Endothelial cell of umbilical vein (primary cell): ENCODE measurements at regions not wholly inside any gene's neighbourhood (a gene's known extent, or its start where the extent isn't known, plus 50 kb on each side); places are given as distances from the start of the nearest gene placed in this dataset.
"Not testable (repeated sequence)": the region's sequence is repeated elsewhere in the genome, so short reads cannot be mapped to it uniquely, and the experiment has no call there.

ENCODE experiments used
- BruUV-seq: library from RNA; stranded (reverse); fragments of 400-500 nt; replicated peaks from 2 replicates; lab custom pipeline; 2021; lab: Mats Ljungman, UMichigan
- CTCF ChIA-PET: fragments of 300-600, 350-600 bp; sonication (Branson Sonifier 250); formaldehyde crosslinking; loops from one replicate; lab custom pipeline; 2021; ENCODE audit warnings: antibody characterized with exemption, inconsistent platforms; lab: Charles Lee
- POLR2A ChIA-PET: fragments of 300-600, 350-600 bp; sonication (Branson Sonifier 250); formaldehyde crosslinking; loops from one replicate; lab custom pipeline; 2021; ENCODE audit warnings: antibody characterized with exemption, inconsistent platforms; lab: Charles Lee
- DNase-seq: peaks from one replicate; pipeline ENCODE4 v3.0.0-alpha.2; 2011; ENCODE audit warnings: low read depth, low spot score
- FAIRE-seq: peaks from 2 replicates; lab custom pipeline; 2011; peaks lifted over from hg19 to GRCh38; lab: Jason Lieb, UNC
- H2AFZ ChIP-seq: 2 replicates; pipeline ENCODE4 v1.6.0; 2012; ENCODE audit warnings: low read depth, low read length, control low read depth, inconsistent platforms
- H3K27ac ChIP-seq: 2 replicates; pipeline ENCODE4 v1.5.1; 2011; ENCODE audit warnings: low read depth, mild to moderate bottlenecking, control low read depth, low read length, moderate library complexity; ENCODE audit not compliant: insufficient read depth
- H3K27me3 ChIP-seq, 2 experiments: 2 replicates each; pipeline versions ENCODE4 v1.6.0 to v1.6.1; 2011; ENCODE audit warnings: low read length in 2 of 2, mixed read lengths in 1 of 2; ENCODE audit not compliant: control insufficient read depth in 2 of 2, insufficient read depth in 2 of 2
- H3K36me3 ChIP-seq, 2 experiments: 2 replicates in 1 of 2; 3 replicates in 1 of 2; pipeline ENCODE4 v1.5.1; 2011; ENCODE audit warnings: low read length in 2 of 2, mild to moderate bottlenecking in 1 of 2, moderate library complexity in 1 of 2; ENCODE audit not compliant: control insufficient read depth in 2 of 2, insufficient read depth in 2 of 2; ENCODE audit errors: extremely low read depth in 1 of 2
- H3K4me1 ChIP-seq: 3 replicates; pipeline ENCODE4 v1.5.1; 2011; ENCODE audit warnings: mild to moderate bottlenecking, low read length; ENCODE audit not compliant: control insufficient read depth, insufficient read depth; ENCODE audit errors: extremely low read depth
- H3K4me2 ChIP-seq: 2 replicates; pipeline ENCODE4 v1.6.1; 2011; ENCODE audit warnings: low read length, control low read depth, mixed read lengths; ENCODE audit not compliant: insufficient read depth
- H3K4me3 ChIP-seq, 3 experiments: fragments of 200-600 bp in 1 of 3; sonication (generic), shearing (Covaris generic) in 1 of 3; replicated peaks in 1 of 3; 2 replicates each; pipeline ENCODE4 v1.5.1; 2011 to 2016; ENCODE audit warnings: control low read depth in 3 of 3, low read length in 3 of 3, mild to moderate bottlenecking in 2 of 3, inconsistent platforms in 1 of 3, low read depth in 1 of 3, moderate library complexity in 1 of 3; ENCODE audit not compliant: insufficient read depth in 1 of 3
- H3K79me2 ChIP-seq: 2 replicates; pipeline ENCODE4 v1.6.0; 2012; ENCODE audit warnings: low read length, inconsistent platforms; ENCODE audit not compliant: control insufficient read depth, insufficient read depth
- H3K9ac ChIP-seq: replicated peaks from 2 replicates; pipeline ENCODE3; 2011; ENCODE audit warnings: low read length, control low read depth; ENCODE audit not compliant: insufficient read depth; ENCODE audit errors: extremely low read depth
- H3K9me1 ChIP-seq: replicated peaks from 3 replicates; pipeline ENCODE4 v1.6.0; 2011; ENCODE audit warnings: mild to moderate bottlenecking, low read length; ENCODE audit not compliant: control insufficient read depth, insufficient read depth; ENCODE audit errors: extremely low read depth
- H3K9me3 ChIP-seq: replicated peaks from 2 replicates; pipeline ENCODE4 v1.5.1; 2012; ENCODE audit warnings: low read length, inconsistent platforms; ENCODE audit not compliant: control insufficient read depth, insufficient read depth
- H4K20me1 ChIP-seq: replicated peaks from 2 replicates; pipeline ENCODE3; 2011; ENCODE audit warnings: mild to moderate bottlenecking, low read length; ENCODE audit not compliant: control insufficient read depth, insufficient read depth; ENCODE audit errors: extremely low read depth
- EZH2 ChIP-seq: IDR thresholded peaks from 2 replicates; pipeline ENCODE4 v1.6.1; 2012; ENCODE audit warnings: borderline replicate concordance, low read depth, mild to moderate bottlenecking, moderate library complexity, low read length, inconsistent platforms; ENCODE audit not compliant: severe bottlenecking
- FOS ChIP-seq: IDR thresholded peaks from 2 replicates; pipeline ENCODE4 v1.6.1; 2011; ENCODE audit warnings: mild to moderate bottlenecking, low read length, moderate library complexity, borderline replicate concordance; ENCODE audit not compliant: insufficient read depth
- GATA2 ChIP-seq: IDR thresholded peaks from 2 replicates; pipeline ENCODE4 v1.7.0; 2011; ENCODE audit warnings: low read depth, mild to moderate bottlenecking, moderate library complexity, mixed read lengths, low read length; ENCODE audit not compliant: insufficient read length, insufficient read depth
- JUN ChIP-seq: IDR thresholded peaks from 2 replicates; pipeline ENCODE4 v1.6.1; 2011; ENCODE audit warnings: borderline replicate concordance, low read depth; ENCODE audit not compliant: insufficient read length, insufficient read depth
- MAX ChIP-seq: IDR thresholded peaks from 2 replicates; pipeline ENCODE4 v1.6.1; 2011; ENCODE audit not compliant: insufficient read depth, insufficient read length
- MYC ChIP-seq: IDR thresholded peaks from one replicate; pipeline ENCODE4 v1.6.1; 2011; ENCODE audit warnings: mild to moderate bottlenecking, low read depth, low read length
- POLR2A ChIP-seq: IDR thresholded peaks from 2 replicates; pipeline ENCODE4 v1.6.1; 2012; ENCODE audit warnings: low read depth, mild to moderate bottlenecking, control low read depth, low read length
- POLR2AphosphoS5 ChIP-seq: IDR thresholded peaks from 2 replicates; pipeline ENCODE4 v1.6.1; 2012; ENCODE audit warnings: low read depth, mild to moderate bottlenecking, control low read depth, low read length, moderate library complexity; ENCODE audit not compliant: insufficient read depth
- dilution Hi-C: fragments of 300-500 bp; cut with MboI; formaldehyde crosslinking; loops from one replicate; pipeline ENCODE4 v1.15.0; 2019; ENCODE audit warnings: low sequenced_read_pairs; ENCODE audit not compliant: extremely low pct_ligation_motif_present
- intact Hi-C: fragments of 100-400 bp; cut with micrococcal nuclease; formaldehyde crosslinking; loops from one replicate; pipeline ENCODE4 v1.10.0; 2022
- TF ChIP-seq, protein P1 (sequence below), 2 donors: IDR thresholded peaks; 1 replicate in 1 of 2; 2 replicates in 1 of 2; pipeline ENCODE4 v1.5.1; 2011; ENCODE audit warnings: low read length in 2 of 2, mild to moderate bottlenecking in 2 of 2, moderate library complexity in 2 of 2, control low read depth in 1 of 2, inconsistent platforms in 1 of 2, low read depth in 1 of 2; ENCODE audit not compliant: insufficient read depth in 1 of 2; ENCODE audit errors: extremely low read depth in 1 of 2

- Histone ChIP-seq H3K4me2 (no peak overlapping the region), H3K27ac (no peak overlapping the region), H3K27me3 (no peaks in the 10 kb centered on the region), H3K9me1 (no peaks in the 10 kb centered on the region), H2AFZ (no peak overlapping the region), H3K9me3 (no peaks in the 10 kb centered on the region), H3K36me3 (no peaks in the 10 kb centered on the region), H3K9ac (no peak overlapping the region), H4K20me1 (no peaks in the 10 kb centered on the region), H3K4me3 (no peak overlapping the region), H3K79me2 (no peaks in the 10 kb centered on the region), H3K4me1 (no peaks in the 10 kb centered on the region)
- TF ChIP-seq JUN (no peak), MYC (no peak), EZH2 (no peak)
- DNase-seq (no peak), FAIRE-seq (no peak)
- no TSS peak for BruUV-seq
- intact Hi-C loops: no loop called here
- ChIA-PET CTCF (no interaction called here), POLR2A (no interaction called here)
- dilution Hi-C loops: no loop called here
These were observed 98.1 kb downstream of the RTP5 start for GRCh38 chr2:241967467-241968144.

GRCh38 chr2:241968417-241968816 lies 98.9 kb downstream of the RTP5 start:
- FAIRE-seq (no peak), DNase-seq (no peak)
- Histone ChIP-seq H3K27me3 (no peaks in the 10 kb centered on the region), H3K27ac (no peak overlapping the region), H3K9ac (no peak overlapping the region), H3K9me1 (no peaks in the 10 kb centered on the region), H3K36me3 (no peaks in the 10 kb centered on the region), H3K79me2 (no peaks in the 10 kb centered on the region), H4K20me1 (no peaks in the 10 kb centered on the region), H3K9me3 (no peaks in the 10 kb centered on the region), H3K4me3 (no peak overlapping the region), H3K4me2 (no peak overlapping the region), H2AFZ (no peak overlapping the region), H3K4me1 (no peaks in the 10 kb centered on the region)
- dilution Hi-C loops (no loop called here), intact Hi-C loops (no loop called here)
- CTCF ChIA-PET: no interaction called here
- POLR2A ChIA-PET: no interaction called here
- BruUV-seq: no TSS peak
- TF ChIP-seq, protein P1, sequence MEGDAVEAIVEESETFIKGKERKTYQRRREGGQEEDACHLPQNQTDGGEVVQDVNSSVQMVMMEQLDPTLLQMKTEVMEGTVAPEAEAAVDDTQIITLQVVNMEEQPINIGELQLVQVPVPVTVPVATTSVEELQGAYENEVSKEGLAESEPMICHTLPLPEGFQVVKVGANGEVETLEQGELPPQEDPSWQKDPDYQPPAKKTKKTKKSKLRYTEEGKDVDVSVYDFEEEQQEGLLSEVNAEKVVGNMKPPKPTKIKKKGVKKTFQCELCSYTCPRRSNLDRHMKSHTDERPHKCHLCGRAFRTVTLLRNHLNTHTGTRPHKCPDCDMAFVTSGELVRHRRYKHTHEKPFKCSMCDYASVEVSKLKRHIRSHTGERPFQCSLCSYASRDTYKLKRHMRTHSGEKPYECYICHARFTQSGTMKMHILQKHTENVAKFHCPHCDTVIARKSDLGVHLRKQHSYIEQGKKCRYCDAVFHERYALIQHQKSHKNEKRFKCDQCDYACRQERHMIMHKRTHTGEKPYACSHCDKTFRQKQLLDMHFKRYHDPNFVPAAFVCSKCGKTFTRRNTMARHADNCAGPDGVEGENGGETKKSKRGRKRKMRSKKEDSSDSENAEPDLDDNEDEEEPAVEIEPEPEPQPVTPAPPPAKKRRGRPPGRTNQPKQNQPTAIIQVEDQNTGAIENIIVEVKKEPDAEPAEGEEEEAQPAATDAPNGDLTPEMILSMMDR (IDR thresholded peaks at IDR 0.05; ENCODE audit: extremely low read depth in 1 of 2, insufficient read depth in 1 of 2, low read depth in 1 of 2, low read length in 2 of 2): no peak
- TF ChIP-seq MAX: no peak
- TF ChIP-seq MYC: no peak
- no peak for TF ChIP-seq POLR2AphosphoS5
- no peak for TF ChIP-seq EZH2
- TF ChIP-seq GATA2: no peak
- no peak for TF ChIP-seq JUN
- TF ChIP-seq POLR2A: no peak
- no peak for TF ChIP-seq FOS

DNA sequence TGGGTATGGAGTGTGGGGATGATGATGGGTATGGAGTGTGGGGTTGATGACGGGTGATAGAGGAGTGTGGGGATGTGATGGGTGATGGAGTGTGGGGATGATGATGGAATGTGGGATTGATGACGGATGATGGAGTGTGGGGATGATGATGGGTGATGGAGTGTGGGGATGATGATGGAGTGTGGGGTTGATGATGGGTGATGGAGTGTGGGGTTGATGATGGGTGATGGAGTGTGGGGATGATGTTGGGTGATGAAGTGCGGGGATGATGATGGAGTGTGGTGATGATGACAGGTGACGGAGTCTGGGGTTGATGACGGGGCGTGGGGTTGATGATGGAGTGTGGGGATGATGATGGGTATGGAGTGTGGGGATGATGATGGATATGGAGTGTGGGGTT lies 99.7 kb downstream of the RTP5 start:
- H3K9me3 ChIP-seq, H3K4me3 ChIP-seq, H3K27me3 ChIP-seq, DNase-seq, H3K4me1 ChIP-seq, CTCF ChIA-PET, intact Hi-C loops, H2AFZ ChIP-seq, H3K27ac ChIP-seq, H3K9ac ChIP-seq, H4K20me1 ChIP-seq, H3K4me2 ChIP-seq, POLR2A ChIA-PET, H3K36me3 ChIP-seq, FAIRE-seq, H3K79me2 ChIP-seq, BruUV-seq, dilution Hi-C loops, H3K9me1 ChIP-seq: not testable (repeated sequence)
